ENCODE measurements at regions not wholly inside any gene's neighbourhood (a gene's known extent, or its start where the extent isn't known, plus 50 kb on each side); places are given as distances from the start of the nearest gene placed in this dataset.
A peak's percentile ranks its signal among the peaks of the same experiment; 100 is the strongest.
"Not testable (repeated sequence)": the region's sequence is repeated elsewhere in the genome, so short reads cannot be mapped to it uniquely, and the experiment has no call there.

DNA sequence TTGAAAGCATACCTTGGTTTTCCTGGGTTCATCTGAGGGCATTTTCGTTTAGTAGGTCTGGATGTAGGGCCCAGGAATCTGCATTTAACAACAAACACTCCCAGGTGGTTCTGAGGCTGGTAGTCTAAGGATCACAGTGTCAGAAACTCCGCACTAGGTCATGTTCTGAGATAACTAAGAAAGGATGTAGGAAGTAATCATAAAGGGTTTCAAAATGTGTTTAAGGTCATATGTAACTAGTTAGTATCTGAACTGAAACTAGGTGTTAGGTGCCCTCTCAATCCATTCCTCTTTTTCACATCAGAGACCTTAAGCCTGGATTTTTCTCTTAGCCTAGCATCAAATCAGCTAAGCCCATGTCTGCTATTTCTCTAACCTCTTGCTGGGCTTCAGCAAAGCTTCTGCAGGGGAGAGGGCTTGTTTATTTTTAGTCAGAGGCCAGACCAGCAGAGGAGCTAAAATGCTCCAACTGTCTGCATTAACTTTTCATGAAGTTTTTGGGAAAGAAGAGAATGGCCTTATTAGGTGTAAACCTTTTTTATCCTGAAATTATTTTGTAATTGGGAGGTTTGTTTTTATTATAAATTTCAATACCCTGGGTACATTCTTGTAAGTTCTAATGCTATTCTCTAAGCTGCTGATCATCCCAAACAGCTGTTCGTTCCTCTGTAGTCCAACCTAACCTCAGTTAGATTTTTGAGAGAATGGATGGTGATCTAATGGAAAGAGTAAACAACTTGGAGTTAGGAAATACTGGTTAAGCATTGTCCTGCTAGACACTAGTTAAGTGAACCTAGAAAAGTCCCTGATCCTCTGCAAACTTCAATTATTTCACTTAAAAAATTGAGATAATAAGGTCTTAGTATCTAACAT is 262.8 kb upstream of the RFC3 start:
- DNase-seq (ENCODE audit: low spot score), result no peak

DNA sequence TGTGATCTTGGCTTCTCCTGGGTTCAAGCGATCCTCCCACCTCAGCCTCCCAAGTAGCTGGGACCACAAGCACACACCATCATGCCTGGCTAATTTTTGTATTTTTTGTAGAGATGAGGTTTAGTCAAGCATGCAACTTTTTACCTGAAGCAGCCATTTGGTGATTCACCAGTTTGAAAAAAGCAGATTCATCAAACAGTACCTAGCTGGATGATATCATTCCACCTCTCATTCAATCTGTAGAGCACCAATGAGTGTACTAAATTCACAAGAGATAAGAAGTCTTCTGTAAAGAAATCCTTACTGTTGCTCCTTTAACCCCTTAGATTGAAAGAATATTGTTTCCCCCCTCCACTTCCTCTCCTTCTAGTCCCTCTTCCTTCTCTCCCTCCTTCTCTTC is 261.1 kb upstream of the RFC3 start:
- DNase-seq (ENCODE audit: low spot score), result no peak

DNA sequence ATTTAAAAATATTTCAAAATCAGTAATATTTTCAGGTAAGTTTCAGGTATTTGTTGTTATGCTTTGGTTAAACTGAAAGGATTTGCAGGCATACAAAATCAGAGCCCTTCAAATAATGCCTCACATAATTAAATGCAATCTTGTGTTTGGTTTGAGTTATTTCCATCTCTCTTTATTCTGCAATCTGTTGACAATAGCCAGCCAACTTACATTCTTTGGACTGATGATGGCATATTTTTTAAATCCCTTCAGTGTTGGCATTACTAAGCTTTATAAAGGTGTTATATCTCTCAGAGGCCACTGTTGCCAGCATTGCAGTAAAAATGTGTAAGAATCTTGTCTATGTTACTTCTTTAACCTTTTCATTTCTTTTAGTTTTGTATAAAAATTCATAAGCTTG is 257.2 kb upstream of the RFC3 start:
- no peak for DNase-seq (ENCODE audit: low spot score)

DNA sequence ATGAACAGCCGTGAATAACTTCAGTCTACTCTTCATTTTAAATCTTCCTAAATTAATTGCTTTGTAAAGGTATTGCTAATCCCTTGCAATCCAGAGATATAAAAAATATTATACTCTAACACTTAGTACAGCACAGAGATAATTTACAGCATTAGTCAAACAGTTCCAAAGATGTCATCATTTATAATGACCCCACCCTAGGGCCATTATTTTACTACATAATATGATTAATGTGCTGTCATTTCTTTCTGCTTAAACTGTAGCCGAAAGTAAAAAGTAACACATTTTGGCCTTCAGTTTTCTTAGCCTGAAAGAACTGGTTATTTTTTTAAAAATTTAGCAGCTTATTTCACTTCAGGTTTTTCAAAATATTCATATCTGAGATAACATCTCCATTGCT is 256.3 kb upstream of the RFC3 start:
- DNase-seq (ENCODE audit: low spot score), result no peak

DNA sequence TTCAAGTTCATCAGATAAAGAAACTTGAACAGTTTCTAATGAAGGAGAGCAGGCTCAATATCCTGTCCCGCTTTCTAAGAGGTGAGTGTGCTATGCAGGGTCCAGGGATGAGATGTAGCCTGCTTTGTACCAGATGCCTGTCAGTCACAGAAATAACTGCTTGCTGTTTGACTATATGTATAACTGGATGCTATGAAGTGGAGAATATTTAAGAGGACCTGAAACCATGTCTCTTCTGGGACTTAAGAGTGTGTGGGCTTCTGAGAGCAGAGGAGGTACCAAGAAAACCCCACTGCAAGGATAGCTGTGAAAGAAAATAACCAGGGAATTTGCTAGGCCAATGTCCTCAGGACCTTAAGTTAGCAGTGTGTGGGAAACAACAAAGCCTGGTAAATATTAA is 246.3 kb upstream of the RFC3 start:
- DNase-seq (ENCODE audit: low spot score), result no peak

DNA sequence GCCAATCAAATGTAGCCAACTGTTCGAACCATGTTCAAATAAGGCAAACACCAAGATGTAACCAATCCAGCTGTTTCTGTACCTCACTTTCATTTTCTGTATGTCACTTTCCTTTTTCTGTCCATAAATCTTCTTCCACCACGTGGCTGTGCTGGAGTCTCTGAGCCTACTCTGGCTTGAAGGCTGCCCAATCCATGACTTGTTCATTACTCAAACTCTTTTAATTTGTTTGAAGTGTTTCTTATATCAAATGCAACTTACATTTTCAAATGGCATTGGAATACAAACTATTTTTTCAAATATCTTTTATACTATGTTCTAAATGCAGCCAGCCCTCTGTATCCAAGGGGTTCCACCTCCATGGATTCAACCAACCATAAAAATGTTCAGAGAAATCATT is 245.6 kb upstream of the RFC3 start:
- not testable (repeated sequence) for DNase-seq (ENCODE audit: low spot score)

DNA sequence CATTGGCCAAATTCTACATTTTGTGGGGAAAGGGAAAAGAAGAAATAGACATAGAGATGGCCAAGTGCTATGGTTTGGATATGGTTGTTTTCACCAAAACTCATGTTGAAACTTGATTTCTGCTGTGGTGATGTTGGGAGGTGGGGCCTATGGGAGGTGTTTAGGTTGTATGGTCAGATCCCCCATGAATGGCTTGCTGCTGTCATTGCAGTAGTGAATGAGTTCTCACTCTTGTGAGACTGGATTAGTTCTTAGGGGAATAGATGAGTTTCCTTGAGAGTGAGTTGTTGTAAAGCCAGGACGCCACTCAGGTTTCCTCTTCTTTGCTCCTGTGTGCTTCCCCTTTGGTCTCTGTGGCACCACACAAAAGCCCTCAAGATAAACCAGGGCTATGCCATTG is 242.6 kb upstream of the RFC3 start:
- no peak for DNase-seq (ENCODE audit: low spot score)

DNA sequence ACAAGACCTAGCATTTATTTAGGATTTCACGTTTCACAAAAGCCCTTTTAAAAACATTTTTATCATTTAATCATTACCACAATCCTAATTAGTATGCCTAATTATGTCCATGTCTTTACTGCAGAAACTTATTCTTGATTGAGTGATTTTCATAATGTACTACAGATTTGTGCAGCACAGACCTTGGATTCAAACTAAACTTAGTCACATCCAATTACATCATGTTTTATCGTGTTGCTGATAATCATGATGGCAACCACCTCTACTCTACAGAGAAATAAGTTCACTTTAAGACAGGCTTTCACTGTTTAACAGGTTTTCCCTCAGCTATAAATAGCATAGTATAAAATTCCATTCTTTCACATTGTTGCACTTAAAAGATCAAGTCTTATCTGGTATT is 240.9 kb upstream of the RFC3 start:
- DNase-seq (ENCODE audit: low spot score), result no peak

DNA sequence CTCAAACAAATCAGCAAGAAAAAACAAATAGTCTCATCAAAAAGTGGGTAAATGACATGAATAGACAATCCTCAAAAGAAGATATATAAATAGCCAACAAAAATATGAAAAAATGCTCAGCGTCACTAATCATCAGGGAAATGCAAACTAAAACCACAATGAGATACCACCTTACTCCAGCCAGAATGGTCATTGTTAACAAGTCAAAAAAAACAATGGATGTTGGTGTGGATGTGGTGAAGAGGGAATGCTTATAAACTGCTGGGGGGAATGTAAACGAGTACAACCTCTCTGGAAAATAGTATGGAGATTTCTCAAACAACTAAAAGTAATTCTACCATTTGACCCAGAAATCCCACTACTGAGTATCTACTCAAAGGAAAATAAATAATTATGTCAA is 239.2 kb upstream of the RFC3 start:
- DNase-seq (ENCODE audit: low spot score), result no peak

DNA sequence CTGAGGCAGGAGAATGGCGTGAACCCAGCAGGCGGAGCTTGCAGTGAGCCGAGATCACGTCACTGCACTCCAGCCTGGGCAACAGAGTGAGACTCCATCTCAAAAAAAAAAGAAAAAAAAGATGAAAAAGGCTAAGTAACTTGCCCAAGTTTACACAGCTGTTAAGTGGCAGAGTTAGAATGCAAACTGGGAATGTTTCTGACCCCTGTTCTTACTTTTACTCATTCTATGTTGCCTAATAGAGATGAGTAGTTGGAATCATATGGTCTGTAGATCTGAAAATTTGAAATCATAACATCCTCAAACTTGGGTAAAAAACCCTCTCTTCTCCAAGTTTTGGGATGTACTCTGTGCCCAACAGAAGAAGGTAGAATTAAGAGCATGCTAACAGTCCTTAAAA is 235.8 kb upstream of the RFC3 start:
- no peak for DNase-seq (ENCODE audit: low spot score)

DNA sequence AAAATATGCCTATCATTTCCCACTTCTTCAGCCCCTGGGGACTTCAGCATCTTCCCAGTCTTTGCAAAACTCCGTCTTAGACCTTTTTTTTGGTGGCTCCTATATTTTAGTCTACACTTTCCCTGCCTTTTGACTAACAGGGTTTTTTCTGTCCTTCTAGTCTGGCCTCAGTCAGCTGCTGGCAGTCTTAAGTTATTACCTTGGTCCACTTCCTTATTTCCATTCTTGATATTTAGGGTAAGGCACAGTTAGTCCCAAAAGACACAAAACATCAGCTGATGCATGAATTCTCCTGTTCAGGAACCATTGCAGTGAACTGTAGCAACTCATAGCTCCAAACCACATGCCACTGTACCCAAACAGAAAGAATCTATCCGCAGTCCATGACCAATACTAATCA is 234.6 kb upstream of the RFC3 start:
- no peak for DNase-seq (ENCODE audit: low spot score)

DNA sequence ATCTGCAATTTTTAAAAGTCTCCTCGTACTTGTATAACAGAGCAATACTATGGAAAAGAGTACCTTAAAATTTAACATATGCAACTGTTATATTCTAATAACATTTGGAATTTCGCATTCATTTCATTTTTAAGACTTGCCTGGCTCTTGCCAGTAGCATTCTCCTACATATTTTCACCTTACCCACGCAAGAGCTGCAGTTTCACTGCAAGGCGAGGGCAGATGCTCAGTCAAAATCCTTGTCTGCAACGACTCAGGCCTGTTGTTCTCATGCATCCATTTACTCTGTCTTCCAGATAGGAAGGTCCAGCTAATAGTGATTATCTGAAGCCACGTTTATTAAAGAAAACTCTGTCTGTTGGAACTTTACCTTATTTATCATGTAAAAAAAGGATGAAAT is 227.0 kb upstream of the RFC3 start:
- no peak for DNase-seq (ENCODE audit: low spot score)

DNA sequence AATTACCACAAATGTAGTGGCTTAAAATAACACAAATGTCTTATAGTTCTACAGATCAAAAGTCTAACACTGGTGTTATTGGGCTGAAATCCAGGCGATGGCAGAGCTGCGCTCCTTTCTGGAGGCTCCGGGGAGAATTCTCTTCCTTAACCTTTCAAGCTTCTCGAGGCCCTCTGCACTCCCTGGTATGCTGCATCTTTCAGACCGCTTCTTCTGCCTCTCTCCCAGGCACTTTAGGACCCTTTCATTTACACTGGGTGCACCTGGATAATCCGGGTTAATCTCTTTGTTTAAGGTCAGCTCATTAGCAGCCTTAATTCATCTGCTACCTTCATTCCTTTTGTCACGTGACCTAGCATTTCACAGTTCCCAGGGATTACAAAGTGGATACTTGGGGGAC is 211.3 kb upstream of the RFC3 start:
- DNase-seq (ENCODE audit: low spot score), result peak; percentile 38

DNA sequence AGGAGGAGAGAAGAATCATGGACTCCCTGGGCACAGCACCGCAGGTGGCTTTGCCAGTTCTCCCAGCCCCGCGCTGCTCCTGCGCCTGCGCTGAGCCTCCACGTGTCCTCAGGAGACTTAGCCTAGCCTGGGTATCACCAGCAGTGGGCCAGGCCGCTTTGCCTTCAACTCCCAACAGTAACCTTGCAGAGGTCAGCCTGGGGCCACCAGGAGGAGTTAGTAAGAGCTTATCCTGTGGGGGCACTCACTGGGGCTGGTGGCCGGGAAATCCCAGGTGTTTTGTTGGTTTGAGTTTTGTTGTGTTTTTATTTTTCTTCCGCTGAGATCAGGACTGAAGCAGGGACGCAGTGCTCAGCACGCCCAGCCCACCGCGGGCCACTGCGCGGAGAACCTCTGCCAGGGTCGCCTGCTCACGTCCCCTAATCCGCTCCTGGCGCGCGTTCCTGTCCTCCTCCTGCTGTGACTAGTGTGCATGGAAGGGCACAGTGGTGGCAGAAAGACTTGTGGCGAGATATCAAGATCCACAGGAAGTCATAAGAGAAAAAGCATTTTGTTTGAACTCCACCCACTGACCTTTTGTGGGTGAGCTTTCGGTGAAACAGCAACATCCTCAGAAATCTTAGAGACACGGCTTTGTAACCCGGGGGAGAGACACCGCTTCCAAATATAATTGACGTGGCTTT is 207.4 kb upstream of the RFC3 start:
- DNase-seq (ENCODE audit: low spot score), result peak; percentile 29

DNA sequence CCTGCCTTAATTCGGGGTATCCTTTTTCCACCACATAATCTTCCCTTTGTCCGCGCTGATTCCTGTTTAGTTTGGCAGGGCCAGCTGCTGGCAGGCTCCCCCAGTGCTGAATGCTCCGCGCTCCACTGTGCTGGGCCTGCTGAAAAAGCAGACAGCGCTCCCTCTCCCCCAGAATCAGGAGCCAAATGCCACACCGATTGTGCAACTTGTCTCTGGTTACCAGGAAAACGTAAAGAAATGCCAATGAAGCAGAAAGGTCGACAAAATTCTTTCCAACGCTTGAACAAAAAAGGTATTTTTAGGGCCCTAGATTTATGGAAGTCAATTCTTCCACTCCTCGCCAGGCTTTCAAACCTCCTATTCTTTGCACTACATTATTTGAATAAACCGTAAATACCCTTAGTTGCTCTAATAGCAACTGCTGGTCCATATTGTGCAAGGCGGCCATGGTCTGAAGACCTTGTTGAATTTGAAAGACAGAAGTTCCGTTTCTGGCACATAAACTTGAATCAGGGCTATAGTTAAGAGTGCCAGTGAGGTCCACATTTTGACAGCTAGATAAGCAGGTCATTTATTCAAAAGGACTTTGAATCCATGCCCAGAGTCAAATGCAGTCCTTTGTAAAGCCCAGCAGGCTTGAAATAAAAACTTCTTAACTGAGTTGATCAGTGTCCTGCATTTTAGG is 206.7 kb upstream of the RFC3 start:
- no peak for DNase-seq (ENCODE audit: low spot score)

DNA sequence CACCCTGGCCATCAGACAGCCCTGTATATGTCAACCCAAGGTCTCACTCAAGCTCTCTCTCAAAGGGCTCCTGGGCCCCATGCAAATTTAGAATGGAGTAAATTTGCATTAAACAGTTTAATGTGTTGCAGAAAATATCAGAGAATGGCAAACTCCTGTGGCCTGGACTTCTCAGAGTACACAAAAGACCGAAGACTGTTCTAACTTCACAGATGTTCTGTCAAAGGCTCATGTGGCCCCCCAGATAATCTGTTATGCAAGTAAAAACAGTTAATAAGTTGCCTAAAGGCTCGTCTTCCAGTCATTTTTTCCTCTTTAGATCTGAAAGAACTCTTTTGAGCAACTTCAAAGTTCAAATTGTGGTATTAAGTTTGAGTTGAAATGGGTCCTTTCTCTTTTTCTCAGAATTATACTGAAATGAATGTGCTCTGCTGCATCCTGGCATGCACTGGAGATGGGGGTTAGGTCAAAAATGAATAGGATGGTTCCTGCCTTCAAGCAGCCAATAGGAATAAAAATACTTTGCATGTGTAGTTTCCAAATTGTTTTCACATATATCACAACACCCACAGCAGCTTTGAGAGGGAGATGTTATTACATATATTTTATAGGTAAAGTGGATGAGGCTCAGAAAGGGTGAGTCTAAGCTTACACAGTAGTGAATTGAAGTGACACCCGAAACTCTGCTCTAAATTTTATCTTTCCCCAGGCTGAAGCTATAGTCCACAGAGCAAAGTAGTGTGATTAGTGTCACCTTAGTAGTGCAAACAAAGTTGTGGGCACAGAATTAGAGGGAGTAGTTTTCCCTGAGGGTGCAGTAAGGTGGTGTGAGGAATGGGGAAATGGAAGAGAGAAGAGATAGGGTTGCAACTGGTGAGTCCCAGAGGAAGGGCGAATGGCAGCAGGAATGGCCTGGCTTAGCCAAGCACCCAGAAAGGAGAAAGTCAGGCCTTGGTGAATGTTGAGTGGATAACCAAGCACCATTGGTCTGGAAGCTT is 205.0 kb upstream of the RFC3 start:
- DNase-seq (ENCODE audit: low spot score), result no peak

DNA sequence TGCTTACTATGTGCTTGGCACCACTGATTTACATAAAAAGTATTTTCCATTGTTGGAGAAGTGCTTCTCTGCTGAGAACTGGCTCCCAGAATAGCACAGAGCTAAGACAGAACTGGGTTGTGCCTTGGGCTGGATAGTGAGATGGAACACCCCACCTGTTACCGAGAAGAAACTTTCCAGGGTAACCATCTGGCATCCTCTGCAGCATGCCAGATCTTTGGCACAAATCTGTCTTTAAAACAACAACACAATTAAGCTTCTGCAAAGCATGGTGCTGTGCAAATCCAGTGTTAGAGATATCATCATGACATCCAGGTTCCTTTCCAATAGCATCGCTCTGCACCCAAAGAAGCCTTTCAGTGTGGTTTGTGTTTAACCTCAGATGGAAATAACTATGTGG is 202.5 kb upstream of the RFC3 start:
- DNase-seq (ENCODE audit: low spot score), result no peak

DNA sequence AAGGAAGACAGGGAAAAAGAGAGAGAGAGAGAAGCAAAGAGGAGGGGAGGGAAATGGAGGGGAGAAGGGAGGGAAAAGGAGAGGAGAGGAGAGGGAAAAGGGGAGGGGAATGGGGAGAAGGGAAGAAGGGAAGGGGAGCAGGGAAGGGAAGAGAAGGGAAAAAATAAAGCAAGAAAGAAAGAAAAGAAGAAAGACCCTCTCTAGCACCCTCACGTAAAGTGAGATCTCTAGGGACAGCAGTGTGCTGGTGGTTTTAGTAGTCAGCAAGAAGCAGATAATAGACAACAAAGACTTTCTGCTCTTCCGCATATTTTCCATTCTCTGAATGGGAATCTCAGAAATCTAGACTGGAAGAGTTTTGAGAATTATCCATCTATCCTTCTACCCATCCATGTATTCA is 201.8 kb upstream of the RFC3 start:
- DNase-seq (ENCODE audit: low spot score), result no peak

DNA sequence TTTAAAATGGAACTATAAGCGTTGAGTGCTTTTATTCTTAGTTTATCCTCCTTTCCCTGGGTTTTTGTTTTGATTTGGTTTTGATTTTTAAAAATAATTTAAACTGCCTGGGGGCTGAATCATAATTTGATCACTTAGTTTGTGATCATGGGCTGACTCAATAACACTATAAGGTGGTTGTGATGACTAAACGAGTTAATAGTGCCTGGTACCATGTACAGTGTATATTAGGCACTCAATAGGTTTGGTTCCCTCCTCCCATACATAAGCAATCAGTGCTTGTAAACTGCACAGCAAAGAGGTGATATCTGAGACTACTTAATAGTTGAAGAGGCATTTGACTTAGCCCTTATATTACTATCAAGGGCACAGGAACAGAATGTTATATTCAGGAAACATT is 200.9 kb upstream of the RFC3 start:
- DNase-seq (ENCODE audit: low spot score), result no peak

DNA sequence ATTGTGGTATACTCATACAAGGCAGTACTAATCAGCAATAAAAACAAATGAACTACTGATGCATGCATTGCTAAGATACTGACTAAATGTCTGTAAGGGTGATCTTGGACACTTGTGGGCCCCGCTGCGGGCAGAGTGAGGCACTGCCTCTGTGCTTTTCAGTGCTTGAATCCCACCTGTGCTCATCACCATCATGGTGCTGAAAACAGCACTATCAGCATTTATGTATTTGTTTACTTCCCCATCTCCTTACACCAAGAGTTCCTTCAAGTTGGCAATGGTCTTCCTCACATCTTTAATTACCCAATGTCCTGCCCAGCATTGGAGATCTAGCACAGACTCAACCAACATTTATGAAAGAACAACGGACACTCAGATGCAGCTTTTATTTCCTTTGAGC is 193.7 kb upstream of the RFC3 start:
- no peak for DNase-seq (ENCODE audit: low spot score)

DNA sequence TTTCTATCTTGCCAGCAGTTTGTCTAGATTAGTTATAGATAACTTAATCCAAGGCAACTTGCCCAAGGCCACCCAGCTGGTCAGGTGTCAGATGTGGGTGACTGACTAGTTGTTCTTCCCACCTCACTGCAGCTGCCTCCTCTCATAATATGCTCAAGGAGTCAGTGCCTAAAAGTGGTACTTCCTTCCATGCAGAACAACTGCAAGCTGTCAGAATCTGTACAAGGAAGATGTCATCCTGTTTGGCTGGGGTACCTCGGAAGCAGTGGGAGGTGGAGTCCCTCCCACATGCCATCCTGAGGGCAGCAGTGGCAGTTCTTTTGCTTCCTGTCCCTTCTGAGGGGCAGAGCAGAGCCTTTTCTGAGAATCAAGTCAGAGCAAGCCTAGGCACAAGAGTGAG is 193.2 kb upstream of the RFC3 start:
- DNase-seq (ENCODE audit: low spot score), result no peak

DNA sequence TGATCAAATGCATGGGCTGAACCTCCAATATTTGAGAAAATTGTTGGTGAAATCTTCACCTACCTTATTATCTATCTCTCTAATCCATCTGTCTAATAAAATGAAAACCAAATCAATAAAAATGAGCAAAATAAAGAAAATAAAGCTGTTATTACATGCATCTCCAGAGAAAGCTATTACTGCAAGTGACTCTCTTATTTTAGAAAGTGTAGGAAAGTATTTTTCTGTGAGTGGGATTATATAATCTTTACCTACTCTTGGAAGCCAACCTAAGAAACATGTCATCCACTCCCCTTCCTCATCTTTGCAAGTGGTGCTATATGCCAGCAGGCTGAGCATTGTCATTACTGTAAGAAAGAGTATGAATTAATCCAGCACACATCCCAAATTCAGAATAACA is 191.5 kb upstream of the RFC3 start:
- no peak for DNase-seq (ENCODE audit: low spot score)
